Activated B cell treated with CpG ODN at 0.5 μM for 24 hours (primary cell): ENCODE measurements at regions not wholly inside any gene's neighbourhood (a gene's known extent, or its start where the extent isn't known, plus 50 kb on each side); places are given as distances from the start of the nearest gene placed in this dataset.

Experiments used
- ATAC-seq: fragments of 200-7000 bp; cut with Tn5 transposase; one replicate; pipeline ENCODE4 v1.10.0; 2021; ENCODE audit warnings: low read depth, mild to moderate bottlenecking, moderate library complexity
- CTCF ChIA-PET: fragments of 350-600 bp; sonication (Branson Sonifier 250); formaldehyde crosslinking; loops from one replicate; lab custom pipeline; 2021; ENCODE audit warnings: antibody characterized with exemption; lab: Charles Lee
- POLR2A ChIA-PET: fragments of 350-600 bp; sonication (Branson Sonifier 250); formaldehyde crosslinking; loops from one replicate; lab custom pipeline; 2021; ENCODE audit warnings: antibody characterized with exemption; lab: Charles Lee
- DNase-seq: peaks from one replicate; pipeline ENCODE4 v3.0.0; 2022
- H3K27ac Mint-ChIP-seq: one replicate; pipeline ENCODE4 v1.8.0; 2020; ENCODE audit warnings: mixed read lengths
- H3K27me3 Mint-ChIP-seq: one replicate; pipeline ENCODE4 v1.8.0; 2021; ENCODE audit warnings: mixed read lengths
- H3K36me3 Mint-ChIP-seq: one replicate; pipeline ENCODE4 v1.8.0; 2021; ENCODE audit warnings: low read depth, mixed read lengths
- H3K4me1 Mint-ChIP-seq: one replicate; pipeline ENCODE4 v1.8.0; 2021; ENCODE audit warnings: mixed read lengths
- H3K4me3 Mint-ChIP-seq: one replicate; pipeline ENCODE4 v1.8.0; 2020; ENCODE audit warnings: mild to moderate bottlenecking, mixed read lengths
- H3K9me3 Mint-ChIP-seq: one replicate; pipeline ENCODE4 v1.8.0; 2020; ENCODE audit warnings: mixed read lengths
- CTCF ChIP-seq: fragments of 200-600 bp; IDR thresholded peaks from one replicate; pipeline ENCODE4 v1.8.0; 2022; ENCODE audit warnings: antibody characterized with exemption, mild to moderate bottlenecking
- intact Hi-C: fragments of 100-400 bp; cut with micrococcal nuclease; formaldehyde crosslinking; loops from one replicate; pipeline ENCODE4 v1.15.1; 2024

GRCh38 chrX:109858602-109859341, 125.7 kb upstream of the ACSL4 start:
- Mint-ChIP-seq H3K36me3 (no peaks in the 10 kb centered on the region), H3K4me3 (no peak overlapping the region), H3K4me1 (peaks cover 7% of the 10 kb centered on the region), H3K9me3 (no peaks in the 10 kb centered on the region), H3K27ac (no peak overlapping the region), H3K27me3 (no peaks in the 10 kb centered on the region)
- ChIA-PET POLR2A (interaction anchor here (0.5 kb wide), 1 partner anchor 30 kb away, joined by 3 read pairs; no protein-coding TSS in a partner anchor), CTCF (interaction anchor here (1.0 to 7.6 kb wide), 3 partner anchors 28 to 145 kb away, joined by 3 to 112 read pairs (median 15); no protein-coding TSS in a partner anchor)
- DNase-seq (no peak), ATAC-seq (no peak)
- intact Hi-C loops, result loop anchor here (5.0 kb wide), 1 partner anchor 126 kb away; the partner anchor contains the start of gene ACSL4
- no peak for TF ChIP-seq CTCF

GRCh38 chrX:109859651-109860050, 126.6 kb upstream of the ACSL4 start:
- Mint-ChIP-seq H3K4me1 (peaks cover 7% of the 10 kb centered on the region), H3K27ac (no peak overlapping the region), H3K9me3 (no peaks in the 10 kb centered on the region), H3K27me3 (no peaks in the 10 kb centered on the region), H3K36me3 (no peaks in the 10 kb centered on the region), H3K4me3 (no peak overlapping the region)
- intact Hi-C loops, result loop anchor here (5.0 kb wide), 1 partner anchor 127 kb away; the partner anchor contains the start of gene ACSL4
- DNase-seq (no peak), ATAC-seq (no peak)
- ChIA-PET POLR2A (no interaction called here), CTCF (interaction anchor here (7.6 kb wide), 1 partner anchor 146 kb away, joined by 112 read pairs; no protein-coding TSS in a partner anchor)
- TF ChIP-seq CTCF, result no peak

GRCh38 chrX:109862433-109862832, 129.4 kb upstream of the ACSL4 start:
- POLR2A ChIA-PET, result interaction anchor here (0.5 kb wide), 1 partner anchor 322 kb away, joined by 3 read pairs; no protein-coding TSS in a partner anchor
- intact Hi-C loops, result no loop called here
- Mint-ChIP-seq H3K9me3 (no peaks in the 10 kb centered on the region), H3K27me3 (no peaks in the 10 kb centered on the region), H3K27ac (no peak overlapping the region), H3K4me1 (no peaks in the 10 kb centered on the region), H3K4me3 (no peak overlapping the region), H3K36me3 (no peaks in the 10 kb centered on the region)
- CTCF ChIA-PET, result interaction anchor here (1.1 kb wide), 1 partner anchor 149 kb away, joined by 3 read pairs; no protein-coding TSS in a partner anchor
- DNase-seq (no peak), ATAC-seq (no peak)
- no peak for TF ChIP-seq CTCF

- Mint-ChIP-seq H3K4me3 (no peak overlapping the region), H3K27me3 (no peaks in the 10 kb centered on the region), H3K9me3 (no peaks in the 10 kb centered on the region), H3K36me3 (no peaks in the 10 kb centered on the region), H3K4me1 (no peaks in the 10 kb centered on the region), H3K27ac (no peak overlapping the region)
- DNase-seq, result no peak
- ATAC-seq, result no peak
- ChIA-PET CTCF (no interaction called here), POLR2A (no interaction called here)
- TF ChIP-seq CTCF, result no peak
- intact Hi-C loops, result no loop called here
Observed at GRCh38 chrX:109863811-109864210, 130.8 kb upstream of the ACSL4 start.

GRCh38 chrX:109871121-109871888, 131.6 kb upstream of the TMEM164 start:
- H3K4me1 Mint-ChIP-seq, result no peaks in the 10 kb centered on the region
- TF ChIP-seq CTCF, result no peak
- H3K27me3 Mint-ChIP-seq, result no peaks in the 10 kb centered on the region
- no peak overlapping the region for H3K27ac Mint-ChIP-seq
- ChIA-PET POLR2A (no interaction called here), CTCF (no interaction called here)
- H3K9me3 Mint-ChIP-seq, result no peaks in the 10 kb centered on the region
- no peak overlapping the region for H3K4me3 Mint-ChIP-seq
- H3K36me3 Mint-ChIP-seq, result no peaks in the 10 kb centered on the region
- DNase-seq (no peak), ATAC-seq (no peak)
- intact Hi-C loops, result no loop called here
